ENCODE measurements at regions not wholly inside any gene's neighbourhood (a gene's known extent, or its start where the extent isn't known, plus 50 kb on each side); places are given as distances from the start of the nearest gene placed in this dataset.

DNA sequence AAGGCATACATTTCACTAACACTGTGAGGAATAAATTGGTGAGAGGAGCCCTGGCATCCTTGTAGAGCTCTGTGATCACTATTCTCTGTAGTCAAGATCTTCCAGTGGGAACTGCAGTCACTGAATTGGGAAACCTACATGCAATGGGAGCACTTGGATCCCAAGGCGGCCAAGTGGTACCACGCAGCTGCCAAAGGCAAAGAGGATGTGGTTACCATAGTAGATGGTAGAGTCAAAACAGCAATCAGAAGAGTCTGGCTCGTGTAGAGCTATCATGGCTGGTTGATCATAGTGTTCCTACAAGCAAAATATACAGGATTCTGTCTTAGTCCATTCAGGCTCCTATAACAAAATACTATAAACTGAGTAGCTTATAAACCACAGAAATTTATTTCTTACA lies 849.7 kb downstream of the ROBO2 start:
- no peak overlapping the region for H3K27ac Mint-ChIP-seq
- no peak overlapping the region for H3K4me3 Mint-ChIP-seq
- H3K27me3 Mint-ChIP-seq, result no peaks in the 10 kb centered on the region
- ATAC-seq (no peak), DNase-seq (ENCODE audit: low spot score) (no peak)
- H3K36me3 Mint-ChIP-seq, result no peaks in the 10 kb centered on the region
- peaks cover 6% of the 10 kb centered on the region for H3K9me3 Mint-ChIP-seq
- no peaks in the 10 kb centered on the region for H3K4me1 Mint-ChIP-seq (ENCODE audit: low read depth in 2 of 2)

DNA sequence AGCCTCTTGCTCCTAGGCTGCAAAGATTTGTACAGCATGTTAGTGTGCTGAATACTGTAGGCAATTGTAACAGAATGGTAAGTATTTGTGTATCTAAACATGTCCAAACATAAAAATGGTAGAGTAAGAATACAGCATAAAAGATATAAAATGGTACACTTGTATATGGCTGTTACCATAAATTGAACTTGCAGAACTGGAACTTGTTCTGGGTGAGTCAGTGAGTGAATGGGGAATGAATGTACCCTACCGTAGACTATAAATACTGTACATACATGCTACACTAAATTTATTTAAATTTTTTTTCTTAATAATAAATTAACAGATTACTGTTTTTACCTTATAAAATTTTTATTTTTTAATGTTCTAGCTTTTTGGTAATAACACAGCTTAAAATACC lies 858.7 kb downstream of the ROBO2 start:
- ATAC-seq (no peak), DNase-seq (ENCODE audit: low spot score) (no peak)
- H3K36me3 Mint-ChIP-seq, result peaks cover 14% of the 10 kb centered on the region
- H3K27ac Mint-ChIP-seq, result no peak overlapping the region
- peaks cover 23% of the 10 kb centered on the region for H3K9me3 Mint-ChIP-seq
- no peaks in the 10 kb centered on the region for H3K27me3 Mint-ChIP-seq
- H3K4me3 Mint-ChIP-seq, result no peak overlapping the region
- H3K4me1 Mint-ChIP-seq (ENCODE audit: low read depth in 2 of 2), result no peaks in the 10 kb centered on the region

DNA sequence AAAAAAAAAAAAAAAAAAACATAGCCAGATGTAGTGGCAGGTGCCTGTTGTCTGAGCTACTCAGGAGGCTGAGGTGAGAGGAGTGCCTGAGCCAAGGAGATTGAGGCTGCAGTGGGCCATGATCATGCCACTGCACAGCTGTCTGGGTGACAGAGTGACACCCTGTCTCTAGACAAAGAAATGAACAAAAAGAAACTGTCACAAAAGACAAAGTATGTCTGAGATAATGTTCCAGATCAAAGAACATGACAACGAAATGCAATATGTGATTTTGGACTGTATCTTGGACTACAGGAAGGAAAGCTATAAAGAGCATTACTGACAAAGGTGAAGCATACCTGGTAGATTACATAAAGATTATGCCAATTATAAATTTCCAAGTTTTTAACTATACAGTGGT lies 862.8 kb downstream of the ROBO2 start:
- DNase-seq (ENCODE audit: low spot score), result no peak
- no peak overlapping the region for H3K27ac Mint-ChIP-seq
- peaks cover 7% of the 10 kb centered on the region for H3K36me3 Mint-ChIP-seq
- ATAC-seq, result no peak
- H3K27me3 Mint-ChIP-seq, result no peaks in the 10 kb centered on the region
- H3K4me1 Mint-ChIP-seq (ENCODE audit: low read depth in 2 of 2), result no peaks in the 10 kb centered on the region
- no peak overlapping the region for H3K4me3 Mint-ChIP-seq
- H3K9me3 Mint-ChIP-seq, result peaks cover 28% of the 10 kb centered on the region

DNA sequence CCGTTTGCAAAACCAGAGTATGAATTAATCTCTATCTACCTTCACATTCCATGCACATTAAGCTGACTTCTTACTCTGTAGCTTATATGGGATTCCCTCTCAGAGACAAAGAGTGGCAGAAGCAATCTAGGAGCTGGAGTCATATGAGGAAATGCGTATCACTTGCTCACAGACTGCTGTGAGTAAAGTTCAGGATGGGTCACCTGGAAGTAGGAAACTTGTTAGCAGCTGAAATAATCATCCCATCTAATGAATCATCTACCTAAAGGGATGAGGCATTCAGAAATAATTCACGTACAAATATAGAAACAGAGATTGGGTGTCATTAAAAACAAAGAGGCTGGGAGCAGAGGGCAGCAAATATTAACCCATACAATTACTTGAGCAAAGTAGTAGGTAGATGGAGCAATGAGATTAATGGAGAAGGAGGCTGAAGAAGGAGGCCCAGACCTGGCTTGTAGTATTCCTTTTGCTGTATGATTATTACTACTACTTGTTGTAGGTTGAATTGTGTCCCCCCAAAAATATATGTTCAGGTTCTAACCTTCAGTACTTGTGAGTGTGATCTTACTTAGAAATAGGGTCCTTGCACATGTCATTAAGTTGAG lies 866.3 kb downstream of the ROBO2 start:
- no peak overlapping the region for H3K27ac Mint-ChIP-seq
- DNase-seq (ENCODE audit: low spot score), result no peak
- H3K4me1 Mint-ChIP-seq (ENCODE audit: low read depth in 2 of 2), result no peaks in the 10 kb centered on the region
- H3K27me3 Mint-ChIP-seq, result no peaks in the 10 kb centered on the region
- H3K36me3 Mint-ChIP-seq, result no peaks in the 10 kb centered on the region
- H3K9me3 Mint-ChIP-seq, result peaks cover 29% of the 10 kb centered on the region
- ATAC-seq, result no peak
- no peak overlapping the region for H3K4me3 Mint-ChIP-seq

DNA sequence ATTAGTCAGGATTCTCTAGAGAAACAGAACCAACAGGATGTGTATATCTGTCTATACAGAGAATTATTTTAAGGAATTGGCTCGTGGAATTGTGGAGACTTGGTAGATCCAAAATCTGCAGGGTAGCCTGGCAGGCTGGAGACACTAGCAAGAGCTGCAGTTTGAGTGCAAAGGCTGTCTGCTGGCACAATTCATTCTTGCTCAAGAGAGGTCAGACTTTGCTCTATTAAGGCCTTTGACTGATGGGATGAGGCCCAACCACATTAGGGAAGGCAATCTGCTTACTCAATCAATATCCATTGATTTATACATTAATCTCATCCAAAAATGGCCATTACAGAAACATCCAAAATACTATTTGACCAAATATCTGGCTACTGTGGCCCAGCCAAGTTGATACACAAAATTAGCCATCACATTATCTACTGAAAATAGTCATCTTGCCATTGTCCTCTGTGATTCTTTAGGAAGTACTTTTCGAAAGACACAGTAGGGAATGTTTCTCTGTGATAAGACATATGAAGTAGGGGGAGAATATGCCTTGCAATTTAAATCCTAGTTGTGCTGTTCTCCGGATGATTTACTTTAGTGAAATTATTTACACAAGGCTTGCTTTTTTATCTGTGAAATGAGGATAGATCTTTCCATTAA lies 873.8 kb downstream of the ROBO2 start:
- H3K4me1 Mint-ChIP-seq (ENCODE audit: low read depth in 2 of 2), result no peaks in the 10 kb centered on the region
- ATAC-seq (no peak), DNase-seq (ENCODE audit: low spot score) (no peak)
- no peaks in the 10 kb centered on the region for H3K36me3 Mint-ChIP-seq
- H3K27ac Mint-ChIP-seq, result no peak overlapping the region
- H3K9me3 Mint-ChIP-seq, result peaks cover 10% of the 10 kb centered on the region
- no peak overlapping the region for H3K4me3 Mint-ChIP-seq
- H3K27me3 Mint-ChIP-seq, result no peaks in the 10 kb centered on the region

DNA sequence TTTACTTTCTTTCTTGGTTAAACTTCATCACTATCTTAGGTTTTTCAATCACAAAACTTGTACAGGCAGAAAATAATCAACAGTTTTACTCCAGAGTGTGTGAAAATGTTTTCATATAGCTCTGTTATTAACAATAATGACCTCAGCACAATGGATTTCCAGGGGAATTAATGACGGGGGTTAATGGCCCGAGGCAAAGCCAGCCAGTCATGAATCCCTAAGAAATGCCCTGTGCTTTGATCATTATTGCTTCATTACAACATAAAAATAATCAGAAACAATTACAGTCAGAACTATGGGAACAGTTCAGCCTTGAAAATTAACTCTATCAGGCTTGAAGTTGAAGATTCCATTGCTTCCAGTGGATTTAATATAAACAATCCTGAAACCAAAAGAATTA lies 875.4 kb downstream of the ROBO2 start:
- no peaks in the 10 kb centered on the region for H3K36me3 Mint-ChIP-seq
- no peak overlapping the region for H3K4me3 Mint-ChIP-seq
- ATAC-seq (no peak), DNase-seq (ENCODE audit: low spot score) (no peak)
- H3K27me3 Mint-ChIP-seq, result no peaks in the 10 kb centered on the region
- no peak overlapping the region for H3K27ac Mint-ChIP-seq
- H3K4me1 Mint-ChIP-seq (ENCODE audit: low read depth in 2 of 2), result no peaks in the 10 kb centered on the region
- peaks cover 13% of the 10 kb centered on the region for H3K9me3 Mint-ChIP-seq

DNA sequence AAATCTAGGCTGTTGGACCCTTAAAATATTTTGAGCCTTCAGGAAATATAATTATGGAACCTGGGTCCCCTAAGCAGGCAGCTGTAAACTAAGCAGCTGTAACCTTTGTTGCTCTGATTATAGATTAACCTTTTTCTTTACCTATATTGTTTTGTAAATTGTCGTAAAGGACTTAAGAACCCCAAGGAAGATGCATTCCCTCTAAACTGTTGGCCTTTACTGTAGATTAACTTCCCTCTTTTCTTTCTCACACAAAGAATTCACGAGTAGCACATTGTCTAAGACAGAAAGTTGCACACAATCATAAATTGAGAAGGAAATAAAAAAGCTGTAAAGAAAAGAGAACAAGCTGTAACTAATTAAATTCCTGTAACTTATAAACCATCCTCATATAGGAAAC lies 877.3 kb downstream of the ROBO2 start:
- H3K4me3 Mint-ChIP-seq, result no peak overlapping the region
- no peaks in the 10 kb centered on the region for H3K36me3 Mint-ChIP-seq
- no peak overlapping the region for H3K27ac Mint-ChIP-seq
- H3K4me1 Mint-ChIP-seq (ENCODE audit: low read depth in 2 of 2), result no peaks in the 10 kb centered on the region
- ATAC-seq (no peak), DNase-seq (ENCODE audit: low spot score) (no peak)
- no peaks in the 10 kb centered on the region for H3K27me3 Mint-ChIP-seq
- peaks cover 15% of the 10 kb centered on the region for H3K9me3 Mint-ChIP-seq

DNA sequence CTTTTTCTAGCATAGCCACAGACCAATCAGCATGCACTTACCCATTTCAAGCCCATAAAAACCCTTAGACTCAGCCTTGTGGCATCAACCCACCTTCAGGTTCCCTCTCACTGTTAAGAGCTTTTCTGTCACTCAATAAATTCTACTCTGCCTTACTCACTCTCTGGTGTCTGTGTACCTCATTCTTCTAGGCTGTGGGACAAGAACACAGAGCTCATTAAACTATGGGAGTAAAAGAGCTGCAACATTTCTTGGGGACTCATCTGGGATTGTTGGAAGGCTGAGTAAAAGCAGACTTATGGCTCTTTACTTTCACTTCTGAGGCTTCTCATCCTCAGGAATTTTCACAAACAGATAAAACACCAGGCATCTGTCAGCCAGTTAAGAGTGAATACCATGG lies 879.3 kb downstream of the ROBO2 start:
- Mint-ChIP-seq H3K4me1 (ENCODE audit: low read depth in 2 of 2) (no peaks in the 10 kb centered on the region), H3K4me3 (no peak overlapping the region), H3K36me3 (no peaks in the 10 kb centered on the region), H3K9me3 (peaks cover 15% of the 10 kb centered on the region), H3K27ac (no peak overlapping the region), H3K27me3 (no peaks in the 10 kb centered on the region)
- no peak for DNase-seq (ENCODE audit: low spot score)
- ATAC-seq, result no peak

DNA sequence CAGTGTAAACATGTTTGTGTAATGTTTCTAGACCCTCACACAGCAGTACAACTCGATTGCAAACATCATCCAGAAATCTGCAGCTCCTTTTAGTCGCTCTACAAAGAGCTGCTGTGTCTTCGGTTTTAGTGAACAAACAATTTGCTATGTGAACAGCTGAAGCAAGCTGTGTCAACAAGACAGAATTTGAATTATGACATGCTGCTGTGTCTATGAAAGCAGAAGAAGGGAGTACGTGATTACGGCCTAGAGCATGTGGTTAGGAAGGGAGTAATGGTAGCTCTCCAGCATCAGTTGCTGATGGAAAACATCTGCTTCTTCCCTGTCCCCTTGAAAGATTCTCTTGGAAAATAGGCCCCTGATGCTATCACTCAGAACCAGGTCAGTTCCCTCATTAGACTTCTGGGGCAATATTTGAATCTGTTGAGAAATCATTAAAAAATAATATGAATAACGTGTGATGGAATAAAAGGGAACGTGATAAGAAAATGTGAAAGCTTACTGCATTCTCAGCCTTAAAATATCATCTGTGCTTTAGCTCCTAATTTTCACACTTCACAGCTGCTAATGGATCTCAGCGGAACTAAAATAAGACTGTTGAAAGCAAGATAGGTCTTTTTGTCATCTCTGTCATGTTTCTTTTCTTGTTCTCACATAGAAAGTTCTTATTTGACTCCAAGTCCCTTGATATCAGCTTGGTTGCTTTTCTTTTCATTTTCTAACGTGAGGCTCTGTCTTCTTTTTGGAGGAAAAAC lies 891.5 kb downstream of the ROBO2 start:
- no peaks in the 10 kb centered on the region for H3K27me3 Mint-ChIP-seq
- no peak overlapping the region for H3K4me3 Mint-ChIP-seq
- no peak for DNase-seq (ENCODE audit: low spot score)
- no peak for ATAC-seq
- no peaks in the 10 kb centered on the region for H3K36me3 Mint-ChIP-seq
- H3K9me3 Mint-ChIP-seq, result peaks cover 19% of the 10 kb centered on the region
- no peaks in the 10 kb centered on the region for H3K4me1 Mint-ChIP-seq (ENCODE audit: low read depth in 2 of 2)
- H3K27ac Mint-ChIP-seq, result no peak overlapping the region

DNA sequence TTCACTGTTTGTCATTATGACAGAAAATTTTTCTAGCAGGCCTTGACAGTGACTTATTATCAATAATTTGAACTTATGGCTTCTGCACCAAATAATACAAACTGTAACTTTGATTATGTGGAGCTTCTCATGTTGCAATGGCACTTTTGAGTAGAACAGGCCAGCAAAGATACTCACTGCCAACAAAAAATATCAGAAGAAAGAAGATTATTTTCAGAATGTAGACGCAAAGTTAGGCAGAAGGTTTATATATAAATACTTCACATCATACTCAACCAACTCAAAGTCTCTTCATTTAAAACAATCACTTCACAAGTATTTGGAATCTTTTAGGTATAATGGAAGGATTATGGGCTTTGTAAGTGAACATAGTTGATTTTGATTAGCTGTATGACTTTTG lies 893.0 kb downstream of the ROBO2 start:
- H3K9me3 Mint-ChIP-seq, result peaks cover 19% of the 10 kb centered on the region
- no peaks in the 10 kb centered on the region for H3K4me1 Mint-ChIP-seq (ENCODE audit: low read depth in 2 of 2)
- ATAC-seq, result no peak
- no peak overlapping the region for H3K27ac Mint-ChIP-seq
- no peak overlapping the region for H3K4me3 Mint-ChIP-seq
- H3K27me3 Mint-ChIP-seq, result no peaks in the 10 kb centered on the region
- no peaks in the 10 kb centered on the region for H3K36me3 Mint-ChIP-seq
- no peak for DNase-seq (ENCODE audit: low spot score)

DNA sequence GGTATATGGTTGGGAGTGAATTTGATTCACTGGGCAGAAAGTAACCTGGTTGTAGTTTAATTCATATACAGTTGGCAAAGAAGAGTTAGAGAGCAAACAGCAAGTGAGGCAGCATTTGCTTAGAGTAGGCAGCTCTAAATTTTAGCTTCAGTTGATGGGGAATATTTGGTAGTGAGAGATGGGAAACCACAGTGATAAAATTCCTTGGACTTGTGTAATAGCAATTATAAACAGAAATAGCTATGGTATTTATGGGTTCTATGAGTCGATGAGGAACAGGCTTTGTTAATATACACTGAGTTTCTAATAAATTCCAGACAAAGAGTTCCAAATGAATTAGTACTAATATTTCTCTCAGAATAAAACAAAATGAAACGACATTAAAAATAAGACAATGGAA lies 894.0 kb downstream of the ROBO2 start:
- no peaks in the 10 kb centered on the region for H3K36me3 Mint-ChIP-seq
- H3K9me3 Mint-ChIP-seq, result peaks cover 19% of the 10 kb centered on the region
- H3K4me1 Mint-ChIP-seq (ENCODE audit: low read depth in 2 of 2), result no peaks in the 10 kb centered on the region
- no peak overlapping the region for H3K27ac Mint-ChIP-seq
- DNase-seq (ENCODE audit: low spot score) (no peak), ATAC-seq (no peak)
- no peaks in the 10 kb centered on the region for H3K27me3 Mint-ChIP-seq
- no peak overlapping the region for H3K4me3 Mint-ChIP-seq

DNA sequence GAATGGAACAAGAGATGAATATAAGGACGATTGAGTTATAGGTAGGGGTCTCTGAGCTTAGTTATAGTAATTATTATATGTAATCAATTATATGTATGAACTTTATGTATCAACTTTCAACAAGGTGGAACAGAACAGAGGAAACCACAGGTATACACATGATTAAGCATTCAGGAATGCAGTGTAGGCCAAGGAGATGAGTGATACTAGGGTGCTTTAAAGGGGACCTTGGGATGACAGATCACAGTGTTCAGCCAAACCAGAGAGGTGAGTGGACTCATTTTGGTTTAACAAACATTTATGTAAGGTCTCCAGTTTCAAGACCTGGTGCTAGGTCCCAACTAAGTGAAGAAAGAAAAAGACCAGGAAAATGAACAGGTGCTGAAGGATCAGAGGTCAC lies 895.5 kb downstream of the ROBO2 start:
- ATAC-seq (no peak), DNase-seq (ENCODE audit: low spot score) (no peak)
- no peaks in the 10 kb centered on the region for H3K27me3 Mint-ChIP-seq
- H3K9me3 Mint-ChIP-seq, result peaks cover 16% of the 10 kb centered on the region
- H3K27ac Mint-ChIP-seq, result no peak overlapping the region
- no peak overlapping the region for H3K4me3 Mint-ChIP-seq
- H3K36me3 Mint-ChIP-seq, result no peaks in the 10 kb centered on the region
- no peaks in the 10 kb centered on the region for H3K4me1 Mint-ChIP-seq (ENCODE audit: low read depth in 2 of 2)

DNA sequence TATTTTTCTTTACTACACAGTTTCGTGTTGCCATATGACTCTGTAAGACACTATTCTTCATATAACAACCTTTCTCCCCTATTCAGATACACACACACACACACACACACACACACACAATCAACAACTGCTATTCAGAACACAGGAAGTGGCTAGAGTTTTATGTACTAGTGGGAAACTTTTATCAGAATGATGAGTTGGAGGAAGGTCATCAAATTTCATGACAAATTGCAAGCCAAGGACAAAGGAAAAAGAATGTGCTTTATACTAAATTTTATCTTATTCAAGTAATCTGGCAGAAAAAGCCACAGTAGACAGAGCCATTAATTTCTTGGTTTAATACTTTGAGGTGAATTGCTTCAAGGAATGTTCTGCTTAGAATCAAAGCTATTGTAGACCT lies 899.8 kb downstream of the ROBO2 start:
- no peaks in the 10 kb centered on the region for H3K36me3 Mint-ChIP-seq
- ATAC-seq (no peak), DNase-seq (ENCODE audit: low spot score) (no peak)
- no peaks in the 10 kb centered on the region for H3K27me3 Mint-ChIP-seq
- H3K4me3 Mint-ChIP-seq, result no peak overlapping the region
- H3K9me3 Mint-ChIP-seq, result peaks cover 10% of the 10 kb centered on the region
- no peaks in the 10 kb centered on the region for H3K4me1 Mint-ChIP-seq (ENCODE audit: low read depth in 2 of 2)
- H3K27ac Mint-ChIP-seq, result no peak overlapping the region

DNA sequence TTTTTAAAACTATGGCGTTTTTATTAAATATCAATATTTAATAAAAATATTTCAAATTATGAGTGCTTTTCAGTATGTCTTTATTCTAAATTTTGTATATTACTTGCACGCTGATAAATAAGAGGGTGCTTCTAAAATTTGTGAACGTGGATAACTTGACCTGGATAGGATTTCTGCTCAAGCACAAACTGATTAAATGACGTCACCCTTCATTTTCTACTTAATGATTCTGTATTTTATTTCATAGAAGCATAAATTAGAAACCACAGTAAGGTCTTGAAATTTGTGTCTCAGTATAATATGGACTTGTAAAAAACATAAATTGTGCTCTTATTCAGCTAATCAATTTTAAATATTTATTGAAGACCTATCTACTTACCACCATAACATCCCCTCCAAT lies 903.7 kb downstream of the ROBO2 start:
- Mint-ChIP-seq H3K4me1 (ENCODE audit: low read depth in 2 of 2) (no peaks in the 10 kb centered on the region), H3K27ac (no peak overlapping the region), H3K36me3 (no peaks in the 10 kb centered on the region), H3K27me3 (no peaks in the 10 kb centered on the region), H3K9me3 (peaks cover 3% of the 10 kb centered on the region), H3K4me3 (no peak overlapping the region)
- ATAC-seq, result no peak
- DNase-seq (ENCODE audit: low spot score), result no peak

All from natural killer cell treated with Interleukin-12 subunit alpha and Interleukin-12 subunit beta and Interleukin-15 and Interleukin-18, amount 100 ng/mL, for 72 hours (primary cell).